ENCODE measurements at regions not wholly inside any gene's neighbourhood (a gene's known extent, or its start where the extent isn't known, plus 50 kb on each side); places are given as distances from the start of the nearest gene placed in this dataset.

DNA sequence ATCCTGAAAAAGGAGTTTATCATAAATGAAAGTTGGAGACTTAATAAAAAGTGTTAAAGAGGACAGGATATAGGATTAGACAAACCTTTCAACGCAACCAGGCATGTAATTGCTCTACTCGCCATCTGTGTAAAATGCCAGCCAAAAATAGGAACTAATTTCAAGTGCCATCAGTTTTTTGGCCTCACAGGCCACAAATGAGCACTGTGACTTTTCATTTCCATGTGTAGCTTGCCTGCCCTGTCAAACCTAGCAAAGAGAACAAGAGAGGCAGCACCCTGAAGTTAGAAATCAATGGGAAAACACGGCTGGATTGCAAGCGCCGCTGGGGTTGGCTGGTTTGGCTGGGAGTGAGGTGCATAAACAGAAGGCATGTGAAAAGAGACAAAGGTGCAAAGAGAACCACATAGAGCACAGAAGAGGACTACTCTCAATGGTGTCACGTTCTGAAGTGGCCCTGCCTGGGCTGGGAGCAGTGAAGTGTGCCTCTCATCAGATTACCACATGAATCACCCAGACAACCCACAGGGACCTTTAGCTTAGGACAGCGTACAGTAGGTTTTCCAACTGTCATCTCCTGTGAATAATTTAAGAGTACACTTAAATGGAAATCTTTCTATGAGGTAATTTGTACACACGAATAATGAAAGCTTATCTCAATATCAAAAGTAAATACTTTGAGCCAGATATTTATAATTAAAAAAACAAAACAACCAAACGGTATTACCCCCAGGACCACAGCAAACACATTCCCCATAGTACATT lies 78.0 kb upstream of the NHSL1 start:
- DNase-seq (ENCODE audit: low spot score) = no peak

- no peak for DNase-seq (ENCODE audit: low spot score)
Measured at GRCh38 chr6:138580040-138580439, 80.7 kb upstream of the NHSL1 start.

- DNase-seq (ENCODE audit: low spot score) = no peak
Measured at GRCh38 chr6:138580801-138581200, 81.5 kb upstream of the NHSL1 start.

GRCh38 chr6:138582573-138582972 lies 83.3 kb upstream of the NHSL1 start:
- DNase-seq (ENCODE audit: low spot score) = no peak

DNA sequence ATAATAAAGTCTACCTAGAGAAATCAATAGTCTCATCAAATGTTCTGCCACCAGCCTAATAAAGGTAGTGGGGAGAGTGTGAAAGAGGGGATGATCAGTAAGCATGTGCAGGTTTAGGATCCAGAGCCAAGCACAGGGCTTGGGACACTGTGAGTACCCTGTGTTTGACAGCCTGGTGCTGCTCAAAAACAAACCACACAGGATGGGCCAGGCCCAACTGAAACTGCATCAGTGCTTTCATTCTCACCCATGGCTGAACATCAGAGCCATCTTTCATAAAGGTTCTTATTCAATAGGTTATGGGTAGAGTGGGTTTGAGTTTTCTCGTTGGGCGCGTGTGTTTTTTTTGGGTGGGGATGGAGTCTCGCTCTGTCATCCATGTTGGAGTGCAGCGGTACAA lies 87.3 kb upstream of the NHSL1 start:
- no peak for DNase-seq (ENCODE audit: low spot score)

DNA sequence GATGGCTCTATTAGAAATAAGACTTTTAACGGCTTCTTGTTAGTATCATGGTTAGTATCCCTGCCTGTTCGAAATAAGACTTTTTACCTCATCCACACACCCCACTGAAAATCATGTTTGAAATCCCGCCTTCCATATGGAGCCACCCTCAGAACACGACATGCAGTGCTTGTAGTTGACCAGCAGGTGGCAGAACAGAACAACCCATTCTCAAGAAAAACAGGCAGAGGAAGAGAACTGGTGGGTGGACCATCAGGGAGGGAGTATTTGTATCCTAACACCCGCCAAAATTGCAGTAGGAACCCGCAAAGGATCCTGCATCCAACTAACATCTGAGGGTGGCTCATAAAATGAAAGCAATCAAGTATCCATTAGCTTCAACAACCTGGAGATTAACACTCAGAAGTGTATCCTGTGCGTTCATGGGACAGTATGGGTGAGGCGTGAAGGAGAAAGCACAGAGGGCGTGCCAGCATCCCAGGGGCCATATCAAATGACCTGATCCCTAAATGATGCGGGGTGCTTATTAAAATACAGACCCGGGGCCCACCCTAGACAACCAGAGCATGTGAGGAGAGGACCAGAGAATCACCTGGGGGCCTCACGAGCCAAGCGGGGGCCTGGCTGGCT lies 89.6 kb upstream of the NHSL1 start:
- peak; percentile 74 for DNase-seq (ENCODE audit: low spot score)

DNA sequence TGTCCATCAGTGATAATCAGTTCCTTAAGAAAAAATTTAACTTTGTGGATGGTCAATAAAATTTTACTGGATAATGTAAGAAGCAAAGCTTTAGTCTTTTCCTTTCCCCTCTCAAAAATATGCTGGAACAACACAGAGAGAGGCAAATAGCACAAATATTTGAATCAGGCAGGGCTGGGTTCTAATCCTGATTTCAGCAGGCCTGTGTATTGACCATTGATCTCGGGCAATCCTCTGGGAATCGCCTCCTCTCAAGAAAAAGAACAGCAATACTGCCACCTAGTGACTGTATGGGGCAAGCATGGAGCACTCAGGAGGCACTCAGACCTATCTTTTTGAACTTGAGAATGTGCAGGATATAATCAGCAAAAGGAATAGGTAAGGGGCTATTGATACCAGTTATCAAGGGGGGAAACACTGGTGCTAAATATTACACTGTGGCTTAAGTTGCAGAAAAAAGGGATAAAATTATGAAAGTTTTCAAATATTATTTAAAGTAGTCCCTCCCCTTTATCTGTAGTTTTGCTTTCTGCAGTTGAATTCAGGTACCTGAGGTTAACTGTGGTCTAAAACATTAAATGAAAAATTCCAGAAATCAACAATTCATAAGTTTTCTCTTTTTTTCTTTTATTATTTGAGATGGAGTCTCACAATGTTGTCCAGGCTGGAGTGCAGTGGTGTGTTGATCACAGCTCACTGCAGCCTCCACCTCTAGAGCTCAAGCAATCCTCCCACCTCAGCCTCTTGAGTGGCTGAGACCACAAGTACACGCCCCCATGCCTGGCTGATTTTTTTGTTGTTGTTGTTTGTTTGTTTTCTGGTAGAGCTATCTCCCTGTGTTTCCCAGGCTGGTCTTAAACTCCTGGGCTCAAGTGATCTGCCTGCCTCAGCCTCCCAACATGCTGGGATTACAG lies 91.8 kb upstream of the NHSL1 start:
- DNase-seq (ENCODE audit: low spot score) = peak; percentile 62

- peak; percentile 30 for DNase-seq (ENCODE audit: low spot score)
Measured at GRCh38 chr6:138592749-138593123, 93.4 kb upstream of the NHSL1 start.

DNA sequence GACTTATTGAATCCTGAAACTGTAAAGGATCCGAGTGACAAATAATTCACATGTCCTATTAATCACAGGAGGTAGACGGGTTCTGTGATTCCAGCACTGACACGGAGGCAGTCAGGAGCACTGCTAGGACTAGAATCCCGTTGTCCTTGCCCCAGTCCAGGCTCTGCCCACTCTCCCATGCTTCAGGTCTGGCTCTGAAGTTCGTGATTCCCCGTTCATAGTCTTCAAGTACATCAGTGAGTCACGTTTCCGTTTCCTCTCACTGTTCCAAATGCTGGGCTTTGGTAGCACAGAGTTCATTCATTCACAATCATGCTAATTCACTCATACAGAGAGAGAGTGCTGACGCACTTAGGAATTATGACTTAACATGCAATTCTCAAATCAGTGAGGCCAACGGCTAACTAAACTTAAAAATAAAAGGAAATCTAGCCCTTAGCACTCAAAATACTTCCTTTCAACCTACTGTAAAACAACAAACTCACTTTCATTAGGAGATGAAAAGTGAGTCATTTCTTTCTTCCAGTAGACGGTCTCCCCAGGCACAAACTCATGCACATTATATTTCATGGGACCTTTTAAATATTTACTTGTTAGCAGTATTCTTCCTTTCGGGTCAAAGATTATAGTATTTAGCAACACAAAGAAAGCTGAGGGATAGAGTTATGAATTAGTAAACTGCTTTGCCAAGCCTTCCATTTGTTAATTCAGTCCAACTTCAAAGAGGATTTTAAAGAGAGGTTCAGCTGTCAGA lies 94.0 kb upstream of the NHSL1 start:
- DNase-seq (ENCODE audit: low spot score) = peak; percentile 91

- DNase-seq (ENCODE audit: low spot score) = no peak
Measured at GRCh38 chr6:138593909-138594757, 94.8 kb upstream of the NHSL1 start.

DNA sequence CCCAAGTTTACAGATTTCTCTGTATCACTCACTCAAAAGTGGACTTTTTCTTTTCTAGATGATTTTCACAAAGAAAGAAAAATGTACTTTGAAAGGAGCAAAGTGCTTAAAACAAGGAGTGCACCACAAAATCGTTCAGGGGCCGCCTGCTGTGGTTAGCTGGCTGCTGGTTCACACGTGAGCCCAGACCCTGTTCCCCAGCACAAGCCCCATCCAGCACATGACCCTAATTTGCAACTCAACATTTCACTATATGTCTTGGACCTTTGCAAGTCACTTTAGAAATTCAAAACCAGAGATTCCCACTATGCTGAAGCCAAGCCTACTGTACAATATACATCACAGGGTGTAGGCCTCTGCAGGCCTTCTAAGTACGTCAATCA lies 95.5 kb upstream of the NHSL1 start:
- no peak for DNase-seq (ENCODE audit: low spot score)

- DNase-seq (ENCODE audit: low spot score) = no peak
Measured at GRCh38 chr6:138596126-138596525, 96.8 kb upstream of the NHSL1 start.

- no peak for DNase-seq (ENCODE audit: low spot score)
Measured at GRCh38 chr6:138596591-138596990, 97.3 kb upstream of the NHSL1 start.

DNA sequence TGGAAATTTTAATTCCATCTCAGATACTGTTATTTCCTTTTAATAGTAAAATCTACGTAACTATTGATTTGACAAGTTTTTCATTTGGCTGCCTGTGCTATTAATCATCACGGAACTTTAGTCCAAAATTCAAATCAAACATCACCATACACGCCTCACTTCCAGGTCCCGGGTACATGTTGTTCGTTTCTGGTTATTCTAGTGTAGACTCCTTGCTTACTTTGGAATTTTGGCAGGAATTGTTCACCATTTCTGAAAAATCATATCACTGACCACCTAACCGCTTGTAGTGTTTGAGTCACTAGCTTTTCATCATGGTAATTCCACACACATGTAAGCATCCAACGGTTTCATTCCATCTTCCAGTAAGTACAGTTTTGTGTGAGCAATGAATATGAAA lies 98.0 kb upstream of the NHSL1 start:
- DNase-seq (ENCODE audit: low spot score) = no peak

GRCh38 chr6:138598562-138599173 lies 99.4 kb upstream of the NHSL1 start:
- DNase-seq (ENCODE audit: low spot score) = no peak

GRCh38 chr6:138600261-138600660 lies 101.0 kb upstream of the NHSL1 start:
- no peak for DNase-seq (ENCODE audit: low spot score)

DNA sequence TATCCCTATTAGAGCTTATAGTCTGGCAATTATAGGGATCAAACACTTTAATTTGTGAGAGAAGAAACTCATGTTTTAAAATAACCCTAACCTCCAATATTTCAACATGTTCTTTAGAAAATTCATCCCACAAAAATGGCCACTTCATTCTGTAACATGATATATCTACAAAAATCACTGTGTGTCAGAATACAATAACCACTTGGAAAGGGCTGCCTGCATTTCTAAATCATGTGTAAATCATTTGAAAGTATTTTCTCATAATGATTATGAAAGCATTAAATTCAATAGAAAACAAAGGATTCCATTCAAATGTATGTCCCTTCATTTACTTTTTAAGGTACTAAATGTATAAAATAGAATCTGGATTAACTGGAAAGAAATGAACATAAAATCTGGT lies 101.4 kb upstream of the NHSL1 start:
- no peak for DNase-seq (ENCODE audit: low spot score)

DNA sequence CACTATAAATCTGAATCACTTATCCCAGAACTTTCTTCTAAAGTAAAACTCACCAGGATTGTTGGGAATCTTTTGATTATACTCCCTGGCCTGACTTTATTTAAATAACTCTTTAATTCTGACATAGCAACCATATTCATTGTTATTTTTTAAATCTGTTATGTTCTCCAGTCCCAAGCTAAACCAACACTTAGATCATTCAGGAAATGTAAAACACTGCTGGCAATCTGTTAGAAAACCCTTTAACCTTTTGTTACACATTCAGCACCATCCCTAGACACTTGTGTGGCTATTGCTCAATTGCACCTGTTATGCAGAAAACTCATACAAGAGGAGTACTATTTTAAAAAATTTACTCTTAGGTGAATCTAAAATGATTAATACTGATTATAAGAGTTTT lies 101.8 kb upstream of the NHSL1 start:
- no peak for DNase-seq (ENCODE audit: low spot score)

DNA sequence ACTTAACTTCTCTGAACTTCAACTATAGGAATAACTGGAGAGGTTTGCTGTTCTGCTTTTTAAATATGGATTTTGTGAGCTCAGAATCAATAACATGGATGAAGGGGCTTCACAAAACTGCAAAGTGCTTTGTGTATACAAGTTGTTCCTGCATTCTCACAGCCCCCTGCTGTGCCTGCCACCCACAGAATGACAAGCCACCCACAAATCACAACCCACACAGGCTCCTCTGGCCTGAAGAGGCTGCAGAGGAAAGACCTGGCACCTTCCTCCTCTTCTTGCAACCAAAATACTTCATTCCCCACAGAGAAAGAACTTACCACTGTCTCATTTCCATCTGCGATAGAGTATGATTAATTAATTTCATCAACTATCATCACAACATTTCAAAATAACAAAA lies 106.7 kb upstream of the NHSL1 start:
- DNase-seq (ENCODE audit: low spot score) = no peak

Data from A172 (cell line).